OCI-M2 (cell line): ENCODE measurements at regions not wholly inside any gene's neighbourhood (a gene's known extent, or its start where the extent isn't known, plus 50 kb on each side); places are given as distances from the start of the nearest gene placed in this dataset.

Experiments
- DNase-seq: peaks from one replicate; lab custom pipeline; 2025; ENCODE audit not compliant: unreplicated experiment; lab: John Stamatoyannopoulos, UW

- no peak for DNase-seq
Measured at GRCh38 chr18:78518805-78519204, 460.8 kb upstream of the SALL3 start.

GRCh38 chr18:78519394-78520062, 460.1 kb upstream of the SALL3 start:
- no peak for DNase-seq

- DNase-seq, result no peak
Measured at GRCh38 chr18:78521136-78521535, 458.5 kb upstream of the SALL3 start.

GRCh38 chr18:78521744-78522143, 457.9 kb upstream of the SALL3 start:
- no peak for DNase-seq

- no peak for DNase-seq
Measured at GRCh38 chr18:78522507-78522906, 457.1 kb upstream of the SALL3 start.

- DNase-seq, result no peak
Measured at GRCh38 chr18:78523850-78524249, 455.8 kb upstream of the SALL3 start.

GRCh38 chr18:78525366-78526111, 454.1 kb upstream of the SALL3 start:
- no peak for DNase-seq

- no peak for DNase-seq
Measured at GRCh38 chr18:78526275-78526674, 453.3 kb upstream of the SALL3 start.

GRCh38 chr18:78526923-78527711, 452.5 kb upstream of the SALL3 start:
- no peak for DNase-seq

GRCh38 chr18:78527984-78528383, 451.6 kb upstream of the SALL3 start:
- no peak for DNase-seq

- no peak for DNase-seq
Measured at GRCh38 chr18:78528411-78529258, 451.0 kb upstream of the SALL3 start.

- DNase-seq, result no peak
Measured at GRCh38 chr18:78531637-78532036, 448.0 kb upstream of the SALL3 start.

- no peak for DNase-seq
Measured at GRCh38 chr18:78538669-78539440, 440.8 kb upstream of the SALL3 start.

- DNase-seq, result no peak
Measured at GRCh38 chr18:78540636-78541529, 438.7 kb upstream of the SALL3 start.

GRCh38 chr18:78542204-78542603, 437.4 kb upstream of the SALL3 start:
- DNase-seq, result no peak

- no peak for DNase-seq
Measured at GRCh38 chr18:78543201-78543725, 436.4 kb upstream of the SALL3 start.

- DNase-seq, result no peak
Measured at GRCh38 chr18:78546281-78546680, 433.3 kb upstream of the SALL3 start.

- DNase-seq, result no peak
Measured at GRCh38 chr18:78547817-78548216, 431.8 kb upstream of the SALL3 start.
